SK-N-SH (cell line): ENCODE measurements at regions not wholly inside any gene's neighbourhood (a gene's known extent, or its start where the extent isn't known, plus 50 kb on each side); places are given as distances from the start of the nearest gene placed in this dataset.

Source experiments
- CHD2 ChIP-seq: fragments of 150-350 bp; IDR thresholded peaks from 2 replicates; pipeline ENCODE4 v1.6.1; 2018; ENCODE audit warnings: low read length; ENCODE audit not compliant: partially characterized antibody
- EZH2phosphoT487 ChIP-seq: fragments of 200-600 bp; sonication (generic); IDR thresholded peaks from 2 replicates; pipeline ENCODE4 v1.6.1; 2017; ENCODE audit warnings: low read depth, mixed run types, mild to moderate bottlenecking, antibody characterized with exemption, moderate library complexity, borderline replicate concordance
- GABPA ChIP-seq: IDR thresholded peaks from 2 replicates; pipeline ENCODE4 v1.4.0; 2012; ENCODE audit warnings: low read depth, mild to moderate bottlenecking
- RAD21 ChIP-seq: IDR thresholded peaks from 2 replicates; pipeline ENCODE4 v1.6.1; 2012; ENCODE audit warnings: mild to moderate bottlenecking, low read length
- RFX5 ChIP-seq: IDR thresholded peaks from 2 replicates; pipeline ENCODE4 v1.6.1; 2012; ENCODE audit warnings: mild to moderate bottlenecking, improper control_type of control experiment, low read length
- SIN3A ChIP-seq: IDR thresholded peaks from 2 replicates; pipeline ENCODE4 v1.6.1; 2012; ENCODE audit warnings: low read depth, mild to moderate bottlenecking, low read length, moderate library complexity, borderline replicate concordance
- YY1 ChIP-seq: IDR thresholded peaks from 2 replicates; pipeline ENCODE4 v1.4.0; 2012; ENCODE audit warnings: low read depth, mild to moderate bottlenecking
- TF ChIP-seq, protein P1 (sequence below): fragments of 200-600 bp; sonication (generic); IDR thresholded peaks from 2 replicates; pipeline ENCODE4 v1.6.1; 2017; ENCODE audit warnings: antibody characterized with exemption, mild to moderate bottlenecking, moderate library complexity
- TF ChIP-seq, protein P2 (sequence below): IDR thresholded peaks from 2 replicates; pipeline ENCODE4 v1.4.0; 2012; ENCODE audit warnings: low read depth, borderline replicate concordance
- TF ChIP-seq, protein P3 (sequence below): IDR thresholded peaks from 2 replicates; pipeline ENCODE4 v1.6.1; 2012; ENCODE audit warnings: mild to moderate bottlenecking, low read depth, low read length, moderate library complexity

DNA sequence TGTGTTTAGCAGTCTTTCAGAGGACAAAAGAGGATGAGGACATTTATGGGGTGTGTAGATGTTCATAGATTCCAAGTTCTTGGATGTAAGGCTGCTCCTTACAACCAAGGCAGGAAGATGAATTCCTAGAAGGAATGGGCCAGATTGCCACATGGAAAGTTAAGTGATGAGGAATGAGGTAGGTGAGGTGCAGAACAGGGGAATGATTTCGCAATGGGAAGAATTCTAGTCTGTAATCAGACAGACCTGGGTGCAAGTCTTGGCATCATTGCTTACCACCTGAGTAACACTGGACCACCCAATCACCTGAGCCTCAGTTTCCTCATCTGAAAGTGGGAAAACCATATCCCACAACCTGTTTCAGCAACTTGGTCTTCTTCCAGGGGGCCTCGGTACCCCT lies 174.9 kb downstream of the IER5 start:
- TF ChIP-seq, protein P1, sequence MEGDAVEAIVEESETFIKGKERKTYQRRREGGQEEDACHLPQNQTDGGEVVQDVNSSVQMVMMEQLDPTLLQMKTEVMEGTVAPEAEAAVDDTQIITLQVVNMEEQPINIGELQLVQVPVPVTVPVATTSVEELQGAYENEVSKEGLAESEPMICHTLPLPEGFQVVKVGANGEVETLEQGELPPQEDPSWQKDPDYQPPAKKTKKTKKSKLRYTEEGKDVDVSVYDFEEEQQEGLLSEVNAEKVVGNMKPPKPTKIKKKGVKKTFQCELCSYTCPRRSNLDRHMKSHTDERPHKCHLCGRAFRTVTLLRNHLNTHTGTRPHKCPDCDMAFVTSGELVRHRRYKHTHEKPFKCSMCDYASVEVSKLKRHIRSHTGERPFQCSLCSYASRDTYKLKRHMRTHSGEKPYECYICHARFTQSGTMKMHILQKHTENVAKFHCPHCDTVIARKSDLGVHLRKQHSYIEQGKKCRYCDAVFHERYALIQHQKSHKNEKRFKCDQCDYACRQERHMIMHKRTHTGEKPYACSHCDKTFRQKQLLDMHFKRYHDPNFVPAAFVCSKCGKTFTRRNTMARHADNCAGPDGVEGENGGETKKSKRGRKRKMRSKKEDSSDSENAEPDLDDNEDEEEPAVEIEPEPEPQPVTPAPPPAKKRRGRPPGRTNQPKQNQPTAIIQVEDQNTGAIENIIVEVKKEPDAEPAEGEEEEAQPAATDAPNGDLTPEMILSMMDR: no peak
- TF ChIP-seq, protein P2, sequence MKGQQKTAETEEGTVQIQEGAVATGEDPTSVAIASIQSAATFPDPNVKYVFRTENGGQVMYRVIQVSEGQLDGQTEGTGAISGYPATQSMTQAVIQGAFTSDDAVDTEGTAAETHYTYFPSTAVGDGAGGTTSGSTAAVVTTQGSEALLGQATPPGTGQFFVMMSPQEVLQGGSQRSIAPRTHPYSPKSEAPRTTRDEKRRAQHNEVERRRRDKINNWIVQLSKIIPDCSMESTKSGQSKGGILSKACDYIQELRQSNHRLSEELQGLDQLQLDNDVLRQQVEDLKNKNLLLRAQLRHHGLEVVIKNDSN: no peak
- TF ChIP-seq SIN3A: no peak
- TF ChIP-seq, protein P3, sequence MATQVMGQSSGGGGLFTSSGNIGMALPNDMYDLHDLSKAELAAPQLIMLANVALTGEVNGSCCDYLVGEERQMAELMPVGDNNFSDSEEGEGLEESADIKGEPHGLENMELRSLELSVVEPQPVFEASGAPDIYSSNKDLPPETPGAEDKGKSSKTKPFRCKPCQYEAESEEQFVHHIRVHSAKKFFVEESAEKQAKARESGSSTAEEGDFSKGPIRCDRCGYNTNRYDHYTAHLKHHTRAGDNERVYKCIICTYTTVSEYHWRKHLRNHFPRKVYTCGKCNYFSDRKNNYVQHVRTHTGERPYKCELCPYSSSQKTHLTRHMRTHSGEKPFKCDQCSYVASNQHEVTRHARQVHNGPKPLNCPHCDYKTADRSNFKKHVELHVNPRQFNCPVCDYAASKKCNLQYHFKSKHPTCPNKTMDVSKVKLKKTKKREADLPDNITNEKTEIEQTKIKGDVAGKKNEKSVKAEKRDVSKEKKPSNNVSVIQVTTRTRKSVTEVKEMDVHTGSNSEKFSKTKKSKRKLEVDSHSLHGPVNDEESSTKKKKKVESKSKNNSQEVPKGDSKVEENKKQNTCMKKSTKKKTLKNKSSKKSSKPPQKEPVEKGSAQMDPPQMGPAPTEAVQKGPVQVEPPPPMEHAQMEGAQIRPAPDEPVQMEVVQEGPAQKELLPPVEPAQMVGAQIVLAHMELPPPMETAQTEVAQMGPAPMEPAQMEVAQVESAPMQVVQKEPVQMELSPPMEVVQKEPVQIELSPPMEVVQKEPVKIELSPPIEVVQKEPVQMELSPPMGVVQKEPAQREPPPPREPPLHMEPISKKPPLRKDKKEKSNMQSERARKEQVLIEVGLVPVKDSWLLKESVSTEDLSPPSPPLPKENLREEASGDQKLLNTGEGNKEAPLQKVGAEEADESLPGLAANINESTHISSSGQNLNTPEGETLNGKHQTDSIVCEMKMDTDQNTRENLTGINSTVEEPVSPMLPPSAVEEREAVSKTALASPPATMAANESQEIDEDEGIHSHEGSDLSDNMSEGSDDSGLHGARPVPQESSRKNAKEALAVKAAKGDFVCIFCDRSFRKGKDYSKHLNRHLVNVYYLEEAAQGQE: no peak
- no peak for TF ChIP-seq RAD21
- TF ChIP-seq YY1: no peak
- TF ChIP-seq RFX5: no peak
- TF ChIP-seq GABPA: no peak
- no peak for TF ChIP-seq EZH2phosphoT487
- TF ChIP-seq CHD2: no peak
